Activated naive CD8-positive, alpha-beta T cell treated with anti-CD3 and anti-CD28 coated beads, Interleukin-2, amount 50 U/mL, for 24 hours (primary cell): ENCODE measurements at regions not wholly inside any gene's neighbourhood (a gene's known extent, or its start where the extent isn't known, plus 50 kb on each side); places are given as distances from the start of the nearest gene placed in this dataset.

Experiments
- ATAC-seq: fragments of 150-1000 bp; cut with Tn5 transposase; one replicate; pipeline ENCODE4 v1.10.0; 2021
- DNase-seq: peaks from one replicate; pipeline ENCODE4 v3.0.0; 2021
- H3K27ac Mint-ChIP-seq: one replicate; pipeline ENCODE4 v1.8.0; 2021; ENCODE audit warnings: mild to moderate bottlenecking, mixed read lengths
- H3K27me3 Mint-ChIP-seq: one replicate; pipeline ENCODE4 v1.8.0; 2021; ENCODE audit warnings: mixed read lengths
- H3K36me3 Mint-ChIP-seq: one replicate; pipeline ENCODE4 v1.8.0; 2021; ENCODE audit warnings: low read depth, mixed read lengths
- H3K4me1 Mint-ChIP-seq: one replicate; pipeline ENCODE4 v1.8.0; 2021; ENCODE audit warnings: mixed read lengths
- H3K4me3 Mint-ChIP-seq: one replicate; pipeline ENCODE4 v1.8.0; 2021; ENCODE audit warnings: mild to moderate bottlenecking, moderate library complexity, mixed read lengths
- H3K9me3 Mint-ChIP-seq: one replicate; pipeline ENCODE4 v1.8.0; 2021; ENCODE audit warnings: mixed read lengths

DNA sequence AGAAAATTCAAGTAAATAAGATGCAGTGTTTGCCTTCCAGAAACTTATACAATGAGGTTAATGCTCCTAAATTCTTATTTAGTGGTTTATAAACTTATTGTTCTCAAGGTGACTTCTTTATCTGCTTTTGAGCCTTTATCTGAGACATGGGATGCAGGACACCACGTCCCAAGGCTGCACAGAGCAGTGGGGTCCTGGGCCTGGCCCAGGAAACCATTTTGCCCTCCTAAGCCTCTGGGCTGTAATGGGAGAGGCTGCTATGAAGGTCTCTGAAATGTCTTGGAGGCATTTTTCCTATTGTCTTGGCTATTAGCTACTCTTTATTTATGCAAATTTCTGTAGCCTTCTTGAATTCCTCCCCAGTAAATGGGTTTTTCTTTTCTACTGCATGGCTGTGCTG lies 652.6 kb upstream of the SETBP1 start:
- H3K4me1 Mint-ChIP-seq: no peaks in the 10 kb centered on the region
- H3K4me3 Mint-ChIP-seq: no peak overlapping the region
- DNase-seq (no peak), ATAC-seq (no peak)
- no peaks in the 10 kb centered on the region for H3K27me3 Mint-ChIP-seq
- peaks cover 9% of the 10 kb centered on the region for H3K9me3 Mint-ChIP-seq
- no peak overlapping the region for H3K27ac Mint-ChIP-seq
- H3K36me3 Mint-ChIP-seq: no peaks in the 10 kb centered on the region

DNA sequence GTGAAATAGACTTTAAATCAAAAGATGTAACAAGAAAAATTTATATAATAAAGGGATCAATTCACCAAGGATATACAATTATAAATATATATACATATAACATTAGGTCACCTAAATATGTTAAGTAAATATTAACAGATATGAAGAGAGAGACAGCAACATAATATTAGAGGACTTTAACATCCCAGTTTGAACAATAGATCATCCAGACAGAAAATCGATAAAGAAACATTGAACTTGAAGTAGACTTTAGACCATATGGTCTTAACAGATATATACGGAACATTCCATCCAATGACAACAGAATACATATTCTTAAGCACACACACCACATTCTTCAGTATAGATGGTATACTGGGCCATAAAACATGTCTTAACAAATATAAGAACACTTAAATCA lies 649.6 kb upstream of the SETBP1 start:
- Mint-ChIP-seq H3K4me3 (no peak overlapping the region), H3K27ac (no peak overlapping the region), H3K9me3 (peaks cover 9% of the 10 kb centered on the region), H3K4me1 (no peaks in the 10 kb centered on the region), H3K27me3 (no peaks in the 10 kb centered on the region), H3K36me3 (no peaks in the 10 kb centered on the region)
- ATAC-seq (no peak), DNase-seq (no peak)

DNA sequence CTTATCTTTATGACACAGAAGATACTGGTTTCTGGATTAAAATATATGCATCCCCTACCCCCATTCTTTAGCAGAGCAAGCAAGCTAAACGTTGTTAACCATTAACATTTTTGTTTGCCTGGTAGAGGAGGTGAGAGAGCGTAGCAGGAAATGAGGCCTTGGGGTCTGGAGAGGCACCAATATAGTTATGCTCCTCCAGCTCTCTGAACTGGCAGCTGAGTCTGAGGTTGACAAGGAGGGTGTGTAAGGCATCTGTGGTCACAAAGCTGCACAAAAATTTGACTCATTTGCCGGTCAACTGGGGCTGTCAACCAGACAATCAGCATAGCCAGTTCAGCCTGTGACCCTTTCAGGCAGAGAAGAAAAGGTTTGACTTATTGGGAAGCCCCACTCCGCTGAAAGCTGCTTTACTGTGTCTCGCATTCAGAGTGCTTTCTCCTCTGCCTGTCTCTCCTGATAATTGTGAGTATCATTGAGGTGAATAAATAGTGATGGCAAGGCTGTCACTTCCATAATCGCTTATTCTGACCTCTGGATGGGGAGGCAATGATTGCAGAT lies 647.5 kb upstream of the SETBP1 start:
- H3K4me1 Mint-ChIP-seq: no peaks in the 10 kb centered on the region
- no peaks in the 10 kb centered on the region for H3K27me3 Mint-ChIP-seq
- H3K36me3 Mint-ChIP-seq: no peaks in the 10 kb centered on the region
- peaks cover 9% of the 10 kb centered on the region for H3K9me3 Mint-ChIP-seq
- no peak overlapping the region for H3K4me3 Mint-ChIP-seq
- H3K27ac Mint-ChIP-seq: no peak overlapping the region
- DNase-seq: no peak
- ATAC-seq: no peak

DNA sequence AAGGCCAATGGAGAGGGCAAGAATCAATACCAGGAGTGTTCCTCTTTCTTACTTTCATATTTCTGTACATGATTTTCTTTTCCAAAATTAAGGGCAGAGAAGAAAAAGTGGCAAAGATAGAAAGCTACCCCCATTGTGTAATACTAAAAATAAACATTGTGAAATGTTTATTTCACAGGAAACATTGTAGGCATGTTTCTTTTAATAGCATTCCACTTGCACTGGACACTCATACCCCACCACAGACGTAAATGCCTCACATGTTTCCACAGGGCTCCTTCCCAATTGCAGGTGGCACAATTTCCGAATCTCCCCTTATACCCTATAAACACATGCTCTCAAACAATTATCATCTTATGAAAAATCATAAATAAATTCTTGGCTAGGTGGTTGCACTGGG lies 645.1 kb upstream of the SETBP1 start:
- Mint-ChIP-seq H3K27ac (no peak overlapping the region), H3K9me3 (peaks cover 3% of the 10 kb centered on the region)
- no peak for DNase-seq

DNA sequence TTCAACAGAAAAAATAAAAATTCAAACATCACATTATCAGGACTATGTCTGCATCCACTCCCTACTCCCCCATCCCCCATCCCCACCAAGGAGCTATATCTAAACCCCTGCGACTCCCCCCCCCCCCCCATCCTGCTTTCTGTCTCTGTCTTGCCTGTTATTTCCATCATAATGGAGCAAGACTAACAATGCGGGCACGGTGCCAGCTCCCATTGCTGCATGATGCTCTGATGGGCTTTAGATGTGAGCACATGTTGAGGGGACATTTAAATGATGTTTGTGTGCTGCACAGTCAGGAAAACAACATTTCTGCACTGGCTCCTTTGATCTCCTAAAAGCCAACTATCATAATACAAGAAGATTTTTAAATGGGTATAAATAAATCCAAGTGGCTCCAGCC lies 644.2 kb upstream of the SETBP1 start:
- Mint-ChIP-seq H3K27me3 (no peaks in the 10 kb centered on the region), H3K4me3 (no peak overlapping the region), H3K27ac (no peak overlapping the region), H3K36me3 (no peaks in the 10 kb centered on the region), H3K9me3 (peaks cover 5% of the 10 kb centered on the region), H3K4me1 (no peaks in the 10 kb centered on the region)
- DNase-seq (no peak), ATAC-seq (no peak)

More for the DNA sequence above, 645.1 kb upstream of the SETBP1 start:
- H3K36me3 Mint-ChIP-seq: no peaks in the 10 kb centered on the region
- H3K4me3 Mint-ChIP-seq: no peak overlapping the region
- no peaks in the 10 kb centered on the region for H3K4me1 Mint-ChIP-seq
- ATAC-seq: no peak
- H3K27me3 Mint-ChIP-seq: no peaks in the 10 kb centered on the region

DNA sequence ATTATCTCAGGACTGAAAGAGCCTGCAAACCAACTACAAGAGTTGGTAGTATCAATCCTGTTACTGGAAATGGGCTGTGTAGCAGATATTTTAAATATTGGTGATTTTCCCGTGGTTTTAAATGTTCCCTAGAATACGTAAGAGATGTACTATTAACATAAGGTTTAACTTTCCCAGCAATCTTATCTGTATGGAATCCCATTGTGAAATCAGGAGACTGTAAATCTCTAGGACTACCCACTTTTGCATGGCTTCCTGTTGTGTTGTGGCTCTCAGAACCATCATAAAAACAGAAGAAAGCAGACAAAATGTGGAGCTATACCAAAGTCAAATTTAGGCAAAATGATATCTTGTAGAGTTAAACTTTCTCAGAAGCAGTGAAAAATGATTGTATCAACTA lies 641.5 kb upstream of the SETBP1 start:
- ATAC-seq (no peak), DNase-seq (no peak)
- H3K4me3 Mint-ChIP-seq: no peak overlapping the region
- no peaks in the 10 kb centered on the region for H3K36me3 Mint-ChIP-seq
- H3K27ac Mint-ChIP-seq: no peak overlapping the region
- H3K9me3 Mint-ChIP-seq: peaks cover 4% of the 10 kb centered on the region
- no peaks in the 10 kb centered on the region for H3K4me1 Mint-ChIP-seq
- no peaks in the 10 kb centered on the region for H3K27me3 Mint-ChIP-seq

DNA sequence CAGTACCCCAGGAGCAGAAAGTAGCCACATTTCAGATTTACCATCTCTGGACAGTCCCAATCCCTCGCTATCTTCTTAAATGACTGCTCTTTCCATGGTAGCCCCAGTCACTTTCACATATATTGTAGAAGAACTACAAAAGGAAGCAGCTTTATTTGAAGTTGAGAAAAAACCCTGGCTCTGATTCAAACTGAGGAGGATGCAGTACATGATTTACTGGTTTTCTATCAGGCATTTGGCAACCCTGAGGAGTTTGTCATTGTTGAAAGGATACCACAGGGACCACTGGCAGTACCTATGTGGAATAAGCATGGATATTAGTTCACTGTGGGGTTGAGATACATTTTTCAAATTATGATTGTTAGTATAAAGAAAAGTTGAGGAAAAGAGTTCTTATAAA lies 640.9 kb upstream of the SETBP1 start:
- ATAC-seq (no peak), DNase-seq (no peak)
- Mint-ChIP-seq H3K4me3 (no peak overlapping the region), H3K27ac (no peak overlapping the region), H3K9me3 (peaks cover 4% of the 10 kb centered on the region), H3K36me3 (no peaks in the 10 kb centered on the region), H3K27me3 (no peaks in the 10 kb centered on the region), H3K4me1 (no peaks in the 10 kb centered on the region)

DNA sequence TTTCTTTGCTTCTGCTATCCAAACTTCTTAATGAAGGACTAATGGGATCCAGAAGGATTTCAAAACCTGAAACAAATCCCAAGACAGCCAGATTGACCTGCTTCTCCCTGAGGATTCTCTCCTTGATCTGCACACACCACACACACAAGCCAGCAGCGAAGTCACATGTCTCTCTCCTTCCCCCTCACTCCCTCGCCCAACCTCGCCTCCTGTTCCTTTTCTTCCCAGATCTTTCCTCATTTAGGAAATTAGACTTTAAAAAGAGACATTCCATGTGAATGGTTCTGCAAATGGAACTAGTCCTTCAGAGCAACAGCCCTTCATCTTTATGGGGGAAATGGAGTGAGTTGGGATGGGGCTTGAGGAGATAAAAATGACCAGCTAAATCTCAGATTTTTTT lies 639.1 kb upstream of the SETBP1 start:
- Mint-ChIP-seq H3K27ac (no peak overlapping the region), H3K9me3 (peaks cover 4% of the 10 kb centered on the region), H3K4me1 (no peaks in the 10 kb centered on the region), H3K27me3 (no peaks in the 10 kb centered on the region), H3K4me3 (no peak overlapping the region), H3K36me3 (no peaks in the 10 kb centered on the region)
- ATAC-seq (no peak), DNase-seq (no peak)

DNA sequence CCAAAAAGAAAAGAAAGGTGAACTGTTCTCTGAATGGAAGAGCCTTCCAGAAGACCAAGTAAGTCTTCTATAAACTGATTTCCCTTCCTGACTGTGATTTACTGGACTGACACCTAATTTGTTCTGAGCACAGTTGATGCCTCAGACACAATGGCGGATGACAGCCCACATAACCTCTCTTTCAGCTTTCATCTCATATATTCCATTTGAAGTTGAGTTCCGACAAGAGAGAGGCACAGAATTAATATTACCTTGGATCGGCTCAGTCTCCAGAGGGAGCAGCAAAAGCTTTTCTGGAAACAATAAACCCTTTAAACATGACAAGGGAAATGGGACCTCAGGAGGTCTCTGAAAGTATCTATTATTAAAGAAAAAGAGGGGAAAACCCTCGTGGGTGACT lies 638.7 kb upstream of the SETBP1 start:
- Mint-ChIP-seq H3K36me3 (no peaks in the 10 kb centered on the region), H3K9me3 (peaks cover 4% of the 10 kb centered on the region), H3K27ac (no peak overlapping the region), H3K4me3 (no peak overlapping the region), H3K4me1 (no peaks in the 10 kb centered on the region), H3K27me3 (no peaks in the 10 kb centered on the region)
- ATAC-seq (no peak), DNase-seq (no peak)

DNA sequence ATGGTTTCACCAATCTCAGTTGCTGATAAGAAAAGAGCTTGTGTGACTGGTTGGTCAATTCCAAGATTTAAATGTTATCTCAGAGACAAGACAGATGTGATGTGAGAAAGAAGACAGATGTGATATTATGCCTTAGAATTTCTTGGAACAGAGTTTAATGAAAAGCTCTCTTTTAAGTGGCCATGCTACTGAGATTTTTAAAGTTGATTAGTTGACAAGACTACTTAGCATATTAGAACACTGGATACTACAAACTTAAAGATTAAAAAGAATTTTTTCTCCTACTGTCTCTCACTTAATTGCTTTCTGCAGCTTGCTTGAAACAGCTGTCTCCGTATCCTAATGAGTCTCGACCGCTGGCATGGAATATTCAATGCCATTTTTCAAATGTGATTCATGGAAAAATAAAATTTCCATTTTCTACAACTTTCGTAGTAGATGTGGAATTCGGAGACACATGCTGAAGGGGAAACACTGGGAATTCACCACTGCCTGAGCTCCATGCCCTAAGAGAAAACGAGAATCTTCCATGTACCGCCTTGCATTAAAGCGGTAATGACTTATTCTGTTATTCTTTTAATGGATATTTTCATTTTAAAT lies 634.2 kb upstream of the SETBP1 start:
- ATAC-seq: no peak
- no peak overlapping the region for H3K27ac Mint-ChIP-seq

DNA sequence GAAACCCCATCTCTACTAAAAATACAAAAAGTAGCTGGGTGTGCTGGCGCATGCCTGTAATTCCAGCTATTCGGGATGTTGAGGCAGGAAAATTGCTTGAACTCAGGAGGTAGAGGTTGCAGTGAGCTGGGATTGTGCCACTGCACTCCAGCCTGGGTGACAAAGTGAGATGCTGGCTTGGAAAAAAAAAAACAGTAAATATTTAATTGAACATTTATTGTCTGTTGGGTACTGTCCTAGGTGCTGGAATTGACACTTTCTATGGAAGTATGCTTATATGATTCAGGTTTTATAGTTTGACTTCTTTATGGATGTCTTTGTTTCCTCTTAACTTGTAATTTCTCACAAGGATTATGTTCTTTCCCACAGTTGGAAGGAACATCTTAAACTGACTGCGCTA lies 633.1 kb upstream of the SETBP1 start:
- Mint-ChIP-seq H3K9me3 (no peaks in the 10 kb centered on the region), H3K27ac (no peak overlapping the region), H3K36me3 (no peaks in the 10 kb centered on the region), H3K27me3 (no peaks in the 10 kb centered on the region), H3K4me3 (no peak overlapping the region), H3K4me1 (no peaks in the 10 kb centered on the region)
- no peak for ATAC-seq
- no peak for DNase-seq

More for the DNA sequence above, 634.2 kb upstream of the SETBP1 start:
- Mint-ChIP-seq H3K4me3 (no peak overlapping the region), H3K4me1 (no peaks in the 10 kb centered on the region), H3K27me3 (no peaks in the 10 kb centered on the region), H3K36me3 (no peaks in the 10 kb centered on the region), H3K9me3 (peaks cover 2% of the 10 kb centered on the region)
- DNase-seq: no peak

DNA sequence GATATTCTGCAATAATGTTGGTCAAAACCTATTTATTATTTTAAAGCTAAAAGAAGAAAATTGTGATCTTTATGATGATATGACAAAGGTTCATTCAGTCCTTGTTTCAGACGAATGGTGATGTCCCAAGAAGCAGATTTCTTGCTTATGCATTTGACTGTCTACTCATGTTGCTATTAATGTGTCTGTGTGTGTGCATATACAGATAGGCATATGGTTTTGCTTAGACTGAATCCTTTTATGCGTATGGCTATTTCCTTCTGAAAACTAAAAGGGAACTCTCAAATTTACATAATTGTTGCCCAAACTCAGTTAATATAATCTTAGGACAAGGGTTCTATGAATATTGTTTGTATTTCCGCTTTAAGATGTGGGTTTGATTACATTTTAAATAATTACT lies 632.3 kb upstream of the SETBP1 start:
- no peak for DNase-seq
- no peaks in the 10 kb centered on the region for H3K9me3 Mint-ChIP-seq
- no peaks in the 10 kb centered on the region for H3K4me1 Mint-ChIP-seq
- ATAC-seq: no peak
- H3K4me3 Mint-ChIP-seq: no peak overlapping the region
- H3K36me3 Mint-ChIP-seq: no peaks in the 10 kb centered on the region
- H3K27me3 Mint-ChIP-seq: no peaks in the 10 kb centered on the region
- no peak overlapping the region for H3K27ac Mint-ChIP-seq

DNA sequence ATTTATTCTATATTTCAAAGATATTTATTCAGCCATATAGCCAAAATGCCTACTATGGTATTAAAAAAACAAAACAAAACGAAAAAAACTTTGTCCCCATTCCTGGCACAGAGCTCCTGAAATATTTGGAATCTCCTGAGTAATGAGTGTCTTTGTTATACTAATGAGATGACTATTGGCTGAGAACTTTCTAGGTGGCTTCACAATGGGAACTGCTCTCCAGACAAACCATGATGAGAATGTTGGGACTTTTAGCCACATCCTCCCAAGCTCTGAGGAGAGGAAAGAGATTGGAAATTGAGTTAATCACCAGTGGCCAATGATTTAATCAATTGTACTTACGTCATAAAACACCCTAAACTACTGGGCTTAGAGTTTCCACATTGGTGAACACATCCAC lies 631.8 kb upstream of the SETBP1 start:
- DNase-seq (no peak), ATAC-seq (no peak)
- no peaks in the 10 kb centered on the region for H3K9me3 Mint-ChIP-seq
- H3K4me1 Mint-ChIP-seq: no peaks in the 10 kb centered on the region
- no peaks in the 10 kb centered on the region for H3K27me3 Mint-ChIP-seq
- H3K27ac Mint-ChIP-seq: no peak overlapping the region
- no peak overlapping the region for H3K4me3 Mint-ChIP-seq
- H3K36me3 Mint-ChIP-seq: no peaks in the 10 kb centered on the region

DNA sequence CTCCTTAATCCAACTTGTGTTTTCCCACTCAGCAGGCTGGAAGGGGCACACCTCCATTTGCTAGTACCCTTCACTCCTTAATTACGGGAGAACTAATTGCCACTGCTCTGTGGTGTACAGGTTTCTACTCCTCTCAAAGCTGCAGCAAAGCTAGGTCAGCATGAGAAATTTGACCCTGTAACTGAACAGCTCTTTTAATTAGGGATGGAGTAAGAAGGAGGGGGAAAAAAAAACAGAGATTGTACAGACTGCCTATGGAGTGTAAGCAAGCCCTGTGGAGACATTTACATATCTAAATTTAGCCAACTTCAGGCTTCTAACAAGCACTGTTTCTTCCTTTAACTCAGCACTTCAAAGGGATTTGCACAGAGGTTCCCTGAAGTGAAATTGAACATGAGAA lies 629.7 kb upstream of the SETBP1 start:
- H3K27ac Mint-ChIP-seq: no peak overlapping the region
- H3K4me3 Mint-ChIP-seq: no peak overlapping the region
- DNase-seq (no peak), ATAC-seq (no peak)
- H3K4me1 Mint-ChIP-seq: no peaks in the 10 kb centered on the region
- no peaks in the 10 kb centered on the region for H3K9me3 Mint-ChIP-seq
- H3K27me3 Mint-ChIP-seq: no peaks in the 10 kb centered on the region
- H3K36me3 Mint-ChIP-seq: no peaks in the 10 kb centered on the region

DNA sequence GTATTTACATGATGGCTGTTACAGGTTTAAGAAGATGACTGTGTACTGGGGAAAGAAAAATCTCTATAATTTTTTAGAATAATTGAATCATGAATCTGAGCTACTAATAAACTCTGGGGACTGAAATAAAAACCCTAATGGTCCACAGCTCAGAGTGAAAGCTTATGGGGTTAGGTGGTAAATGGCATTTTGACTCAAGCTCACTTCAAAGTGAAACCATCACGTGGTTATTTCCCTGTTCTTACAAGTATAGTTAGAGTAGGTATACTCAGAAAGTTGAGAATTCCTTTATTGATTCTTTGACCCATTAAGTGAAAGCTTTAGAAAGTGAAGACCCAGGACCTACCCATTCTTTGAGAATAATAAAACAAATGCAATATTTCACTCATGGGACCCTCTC lies 626.2 kb upstream of the SETBP1 start:
- ATAC-seq (no peak), DNase-seq (no peak)
- H3K4me3 Mint-ChIP-seq: no peak overlapping the region
- H3K27ac Mint-ChIP-seq: no peak overlapping the region
- no peaks in the 10 kb centered on the region for H3K4me1 Mint-ChIP-seq
- no peaks in the 10 kb centered on the region for H3K36me3 Mint-ChIP-seq
- H3K27me3 Mint-ChIP-seq: no peaks in the 10 kb centered on the region
- no peaks in the 10 kb centered on the region for H3K9me3 Mint-ChIP-seq

DNA sequence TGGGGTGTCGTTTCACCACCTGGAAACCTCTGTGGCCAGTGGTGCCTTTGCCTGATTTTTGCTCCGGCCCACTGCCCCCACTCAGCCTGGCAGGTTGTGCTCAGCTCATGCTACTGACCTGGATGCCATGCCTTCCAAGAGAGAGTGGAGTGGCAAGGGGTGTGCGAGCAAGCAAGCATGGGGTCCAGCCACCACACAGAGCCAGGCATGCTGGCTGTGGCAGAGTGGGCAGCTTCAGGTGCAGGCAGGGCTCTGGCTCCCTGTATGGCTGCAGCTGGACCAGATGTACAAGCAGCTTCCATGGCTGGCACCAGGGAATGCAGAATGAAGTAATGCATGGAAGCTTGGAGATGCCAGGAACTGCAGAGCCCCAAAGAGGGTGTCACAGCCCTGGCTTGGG lies 620.5 kb upstream of the SETBP1 start:
- Mint-ChIP-seq H3K27me3 (no peaks in the 10 kb centered on the region), H3K4me1 (no peaks in the 10 kb centered on the region), H3K4me3 (no peak overlapping the region), H3K36me3 (no peaks in the 10 kb centered on the region), H3K27ac (no peak overlapping the region), H3K9me3 (no peaks in the 10 kb centered on the region)
- no peak for DNase-seq
- no peak for ATAC-seq
